Neuronal stem cell (in vitro differentiated cells): ENCODE measurements at regions not wholly inside any gene's neighbourhood (a gene's known extent, or its start where the extent isn't known, plus 50 kb on each side); places are given as distances from the start of the nearest gene placed in this dataset.

ENCODE experiments used
- DNase-seq: peaks from one replicate; pipeline ENCODE4 v3.0.0-alpha.2; 2013; ENCODE audit warnings: low spot score
- H2AFZ ChIP-seq: one replicate; pipeline ENCODE4 v1.6.1; 2013; ENCODE audit warnings: mild to moderate bottlenecking, low read length, inconsistent platforms
- H2AK5ac ChIP-seq: 2 replicates; pipeline ENCODE4 v1.6.1; 2013; ENCODE audit warnings: low read depth, mild to moderate bottlenecking, inconsistent platforms, low read length, moderate library complexity, mixed read lengths
- H2BK120ac ChIP-seq: 2 replicates; pipeline ENCODE4 v1.6.1; 2013; ENCODE audit warnings: low read depth, mild to moderate bottlenecking, inconsistent platforms, low read length, moderate library complexity, mixed read lengths
- H2BK12ac ChIP-seq: one replicate; pipeline ENCODE4 v1.6.1; 2013; ENCODE audit warnings: low read length, inconsistent platforms
- H2BK15ac ChIP-seq: 2 replicates; pipeline ENCODE4 v1.6.1; 2013; ENCODE audit warnings: mild to moderate bottlenecking, low read length, inconsistent platforms, mixed read lengths
- H2BK5ac ChIP-seq: one replicate; pipeline ENCODE4 v1.6.1; 2013; ENCODE audit warnings: inconsistent platforms, mild to moderate bottlenecking, low read length, moderate library complexity
- H3K14ac ChIP-seq: one replicate; pipeline ENCODE4 v1.6.1; 2013; ENCODE audit warnings: low read length, inconsistent platforms
- H3K18ac ChIP-seq: 2 replicates; pipeline ENCODE4 v1.6.1; 2013; ENCODE audit warnings: low read length, inconsistent platforms
- H3K23ac ChIP-seq: 2 replicates; pipeline ENCODE4 v1.6.1; 2013; ENCODE audit warnings: low read depth, mild to moderate bottlenecking, mixed read lengths, low read length, inconsistent platforms; ENCODE audit not compliant: poor library complexity
- H3K27ac ChIP-seq: replicated peaks from 3 replicates; pipeline ENCODE4 v1.5.1; 2013; ENCODE audit warnings: low read length, inconsistent platforms
- H3K27me3 ChIP-seq, 3 experiments: 2 replicates each; pipeline ENCODE4 v1.6.1; 2013; ENCODE audit warnings: low read length in 3 of 3, mild to moderate bottlenecking in 2 of 3, inconsistent platforms in 1 of 3, low read depth in 1 of 3, mixed read lengths in 1 of 3, moderate library complexity in 1 of 3; ENCODE audit not compliant: control insufficient read depth in 3 of 3, insufficient read depth in 3 of 3
- H3K36me3 ChIP-seq, 2 donors: replicated peaks in 1 of 2; 2 replicates each; pipeline ENCODE4 v1.6.1; 2013; ENCODE audit warnings: low read length in 2 of 2; ENCODE audit not compliant: control insufficient read depth in 2 of 2, insufficient read depth in 2 of 2
- H3K4ac ChIP-seq: 2 replicates; pipeline ENCODE4 v1.6.1; 2013; ENCODE audit warnings: inconsistent platforms, mild to moderate bottlenecking, low read length, moderate library complexity
- H3K4me1 ChIP-seq, 2 donors: 1 replicate in 1 of 2; 2 replicates in 1 of 2; pipeline ENCODE4 v1.6.1; 2013; ENCODE audit warnings: low read length in 2 of 2, low read depth in 1 of 2; ENCODE audit not compliant: control insufficient read depth in 2 of 2, insufficient read depth in 1 of 2
- H3K4me2 ChIP-seq: one replicate; pipeline ENCODE4 v1.6.1; 2013; ENCODE audit warnings: mild to moderate bottlenecking, low read length, inconsistent platforms; ENCODE audit not compliant: insufficient read depth, poor library complexity, severe bottlenecking
- H3K4me3 ChIP-seq, 2 donors: 2 replicates each; pipeline ENCODE4 v1.5.1; 2013; ENCODE audit warnings: low read length in 2 of 2, mild to moderate bottlenecking in 2 of 2, inconsistent platforms in 1 of 2, moderate library complexity in 1 of 2
- H3K79me1 ChIP-seq: one replicate; pipeline ENCODE4 v1.6.1; 2013; ENCODE audit warnings: low read depth, mild to moderate bottlenecking, inconsistent platforms, low read length, moderate library complexity
- H3K9ac ChIP-seq: one replicate; pipeline ENCODE4 v1.6.1; 2013; ENCODE audit warnings: mild to moderate bottlenecking, low read depth, low read length, inconsistent platforms; ENCODE audit not compliant: poor library complexity
- H3K9me3 ChIP-seq, 2 donors: replicated peaks in 1 of 2; 2 replicates each; pipeline versions ENCODE3 to v1.6.1; 2013; ENCODE audit warnings: low read length in 2 of 2, mild to moderate bottlenecking in 2 of 2, inconsistent platforms in 1 of 2, low read depth in 1 of 2, mixed read lengths in 1 of 2, moderate library complexity in 1 of 2; ENCODE audit not compliant: control insufficient read depth in 2 of 2, insufficient read depth in 1 of 2
- H4K8ac ChIP-seq: one replicate; pipeline ENCODE4 v1.6.1; 2013; ENCODE audit warnings: low read depth, mild to moderate bottlenecking, inconsistent platforms, low read length, moderate library complexity
- H4K91ac ChIP-seq: one replicate; pipeline ENCODE4 v1.6.1; 2013; ENCODE audit warnings: low read length, low read depth, mild to moderate bottlenecking, inconsistent platforms; ENCODE audit not compliant: poor library complexity
- WGBS, 2 donors: extraction: QIAGEN DNeasy Blood & Tissue Kit; methylation state at CpG; one replicate each; pipeline ENCODE4 v1.1.7; 2013; ENCODE audit warnings: missing lambda C conversion rate in 2 of 2, mixed read lengths in 1 of 2; ENCODE audit not compliant: insufficient read length in 2 of 2, insufficient replicate concordance in 1 of 2; ENCODE audit errors: extremely low coverage in 2 of 2; 5-methylcytosine and 5-hydroxymethylcytosine counted together

DNA sequence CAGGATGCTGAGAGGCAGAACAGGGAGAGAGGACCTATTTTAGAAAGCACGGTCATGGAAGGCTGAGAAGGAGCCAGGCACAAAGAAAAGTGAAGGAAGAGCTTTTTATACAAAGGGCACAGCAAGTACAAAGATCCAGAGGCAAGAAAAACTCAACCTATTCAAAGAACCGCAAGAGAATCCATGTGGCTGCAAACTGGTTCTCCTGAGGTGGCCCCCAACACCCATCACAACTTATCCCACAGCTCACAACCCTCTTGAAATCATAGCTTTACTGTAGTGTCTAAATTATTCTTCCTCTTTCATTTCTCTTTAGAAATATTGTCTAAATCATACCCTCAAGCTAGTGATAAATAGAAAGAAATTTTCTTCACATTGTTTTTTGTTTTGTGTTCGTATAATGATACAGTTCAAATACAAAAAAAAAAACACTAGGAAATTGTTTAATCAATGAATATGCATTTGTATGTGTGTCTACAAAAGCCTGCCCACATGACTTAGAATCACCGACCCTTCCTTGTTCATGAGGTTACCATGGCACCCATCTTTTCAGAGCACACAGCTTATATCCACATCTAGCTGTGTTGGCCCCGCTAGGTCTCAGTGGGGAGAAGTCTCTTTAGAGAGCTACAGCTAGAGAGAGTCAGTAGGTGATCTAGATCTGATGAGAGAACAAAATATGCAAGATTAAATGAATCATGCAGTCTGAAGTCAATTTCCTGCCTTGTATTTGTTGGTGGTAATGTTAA lies 126.9 kb upstream of the DCLK2 start:
- H2BK12ac ChIP-seq, result no peak overlapping the region
- no peaks in the 10 kb centered on the region for H3K9me3 ChIP-seq
- no peaks in the 10 kb centered on the region for H3K36me3 ChIP-seq
- no peak for DNase-seq
- no peak overlapping the region for H2BK15ac ChIP-seq
- H2AFZ ChIP-seq, result peak overlapping the region; percentile 79
- H3K18ac ChIP-seq, result no peak overlapping the region
- no peak overlapping the region for H3K14ac ChIP-seq
- no peak overlapping the region for H2BK120ac ChIP-seq
- H2AK5ac ChIP-seq, result no peak overlapping the region
- H4K91ac ChIP-seq, result no peak overlapping the region
- no peak overlapping the region for H3K4me2 ChIP-seq
- H3K27me3 ChIP-seq, result no peaks in the 10 kb centered on the region
- no peak overlapping the region for H3K4ac ChIP-seq
- no peaks in the 10 kb centered on the region for H3K79me1 ChIP-seq
- no peak overlapping the region for H2BK5ac ChIP-seq
- no peak overlapping the region for H3K9ac ChIP-seq
- H3K4me3 ChIP-seq, result no peak overlapping the region
- WGBS, 2 donors, result no CpG with 5 or more reads among the region's 5 CpGs
- H4K8ac ChIP-seq, result no peak overlapping the region
- H3K23ac ChIP-seq, result no peak overlapping the region
- no peak overlapping the region for H3K27ac ChIP-seq
- peaks cover 2 to 12% of the 10 kb centered on the region in 2 donors for H3K4me1 ChIP-seq

DNA sequence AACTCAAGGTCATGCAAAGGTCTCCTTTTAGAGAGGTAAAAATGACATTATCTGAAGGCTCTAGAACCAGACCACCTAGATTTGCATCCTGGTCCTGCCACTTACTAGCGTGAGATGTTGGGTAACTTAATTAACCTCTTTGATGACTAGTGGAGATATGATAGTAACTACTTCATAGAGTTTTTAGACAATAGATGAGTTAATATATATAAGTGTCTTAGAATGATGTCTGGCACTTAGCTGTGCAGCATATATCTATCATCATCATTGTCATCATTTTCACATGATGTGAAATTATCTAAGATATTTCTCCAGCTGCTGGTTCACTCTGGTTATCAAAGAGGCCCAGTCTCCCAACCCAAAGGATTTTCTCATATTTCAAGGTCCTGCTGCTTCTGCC lies 126.1 kb upstream of the DCLK2 start:
- Histone ChIP-seq H3K4ac (no peak overlapping the region), H4K8ac (no peak overlapping the region), H3K23ac (no peak overlapping the region), H3K4me2 (no peak overlapping the region), H2BK120ac (no peak overlapping the region), H3K27me3 (no peaks in the 10 kb centered on the region), H2BK5ac (no peak overlapping the region), H3K9me3 (no peaks in the 10 kb centered on the region), H2BK12ac (no peak overlapping the region), H3K4me3 (no peak overlapping the region), H3K14ac (no peak overlapping the region), H4K91ac (no peak overlapping the region), H2AFZ (peak overlapping the region; percentile 24), H3K36me3 (no peaks in the 10 kb centered on the region), H3K4me1 (peaks cover 2 to 12% of the 10 kb centered on the region in 2 donors), H2BK15ac (no peak overlapping the region), H3K9ac (no peak overlapping the region), H3K27ac (no peak overlapping the region), H2AK5ac (no peak overlapping the region), H3K79me1 (no peaks in the 10 kb centered on the region), H3K18ac (no peak overlapping the region)
- no peak for DNase-seq
- WGBS, 2 donors, result no CpG with 5 or more reads among the region's 1 CpG

DNA sequence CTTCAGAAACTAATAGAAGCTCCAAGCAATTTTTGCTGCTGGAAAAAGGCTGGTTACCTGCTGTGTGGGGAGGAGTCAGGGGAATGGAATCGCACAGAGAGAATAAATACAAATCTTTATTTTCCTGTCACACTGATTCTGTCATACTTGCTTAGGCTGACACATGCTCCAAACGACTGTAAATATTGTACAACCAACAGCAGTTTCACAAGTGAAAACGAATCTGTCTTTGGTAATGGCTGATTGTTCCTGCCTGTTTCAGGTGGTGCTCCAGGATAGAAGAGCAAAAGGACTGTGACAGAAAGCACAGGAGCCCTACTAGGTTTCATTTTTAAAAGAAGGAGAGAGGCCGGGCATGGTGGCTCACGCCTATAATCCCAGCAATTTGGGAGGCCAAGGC lies 125.5 kb upstream of the DCLK2 start:
- no peaks in the 10 kb centered on the region for H3K9me3 ChIP-seq
- no peak overlapping the region for H3K27ac ChIP-seq
- H3K23ac ChIP-seq, result no peak overlapping the region
- no peak overlapping the region for H2BK5ac ChIP-seq
- H3K79me1 ChIP-seq, result no peaks in the 10 kb centered on the region
- no peak overlapping the region for H4K91ac ChIP-seq
- no peak overlapping the region for H3K4me3 ChIP-seq
- no peak overlapping the region for H2AK5ac ChIP-seq
- H3K14ac ChIP-seq, result no peak overlapping the region
- H2AFZ ChIP-seq, result peak overlapping the region; percentile 24
- H3K4me1 ChIP-seq, result peaks cover 2 to 12% of the 10 kb centered on the region in 2 donors
- H2BK15ac ChIP-seq, result no peak overlapping the region
- no peak overlapping the region for H3K4ac ChIP-seq
- no peak overlapping the region for H4K8ac ChIP-seq
- no peak for DNase-seq
- H3K27me3 ChIP-seq, result no peaks in the 10 kb centered on the region
- H2BK12ac ChIP-seq, result no peak overlapping the region
- no peak overlapping the region for H3K4me2 ChIP-seq
- H3K18ac ChIP-seq, result no peak overlapping the region
- no peak overlapping the region for H3K9ac ChIP-seq
- no peak overlapping the region for H2BK120ac ChIP-seq
- WGBS, 2 donors, result no CpG with 5 or more reads among the region's 5 CpGs
- H3K36me3 ChIP-seq, result no peaks in the 10 kb centered on the region

DNA sequence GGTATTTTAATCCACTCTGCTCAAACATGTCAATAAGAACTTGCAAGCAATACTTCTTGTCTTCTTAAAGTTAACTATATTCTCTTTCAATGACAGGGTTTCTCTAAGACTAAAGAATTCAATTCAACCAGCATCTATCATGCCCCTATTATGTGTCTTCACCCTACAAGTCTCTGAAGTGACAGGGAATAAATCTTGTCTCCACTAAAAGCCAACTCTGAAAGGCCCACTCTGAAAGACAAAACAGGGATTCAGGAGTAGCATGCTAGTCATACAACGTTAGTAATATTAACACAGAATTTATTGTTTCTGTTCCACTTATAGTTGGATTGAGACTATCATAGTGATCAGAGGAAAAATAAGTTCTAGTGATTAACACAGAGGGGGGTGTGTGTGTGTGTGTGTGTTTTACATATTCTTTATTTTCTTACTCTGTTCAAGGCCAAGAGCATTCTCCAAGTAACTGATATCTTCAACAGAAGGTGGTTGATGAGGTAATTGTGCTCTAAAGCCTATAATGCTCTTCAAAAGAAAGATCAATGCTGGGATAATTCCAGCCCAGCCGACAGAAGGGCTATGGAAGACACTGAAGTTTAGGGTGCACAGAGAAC lies 122.4 kb upstream of the DCLK2 start:
- H4K8ac ChIP-seq, result no peak overlapping the region
- H3K27ac ChIP-seq, result no peak overlapping the region
- H3K27me3 ChIP-seq, result no peaks in the 10 kb centered on the region
- H4K91ac ChIP-seq, result no peak overlapping the region
- no peak overlapping the region for H3K9ac ChIP-seq
- H3K4me2 ChIP-seq, result no peak overlapping the region
- no peak overlapping the region for H3K18ac ChIP-seq
- no peak overlapping the region for H3K14ac ChIP-seq
- no peak overlapping the region for H3K4ac ChIP-seq
- no peaks in the 10 kb centered on the region for H3K9me3 ChIP-seq
- H3K4me1 ChIP-seq, result peaks cover 2 to 9% of the 10 kb centered on the region in 2 donors
- no peaks in the 10 kb centered on the region for H3K79me1 ChIP-seq
- H2BK120ac ChIP-seq, result no peak overlapping the region
- H2BK15ac ChIP-seq, result no peak overlapping the region
- H2BK5ac ChIP-seq, result no peak overlapping the region
- WGBS, 2 donors, result no CpG with 5 or more reads among the region's 2 CpGs
- H2AK5ac ChIP-seq, result no peak overlapping the region
- H3K4me3 ChIP-seq, result no peak overlapping the region
- H2BK12ac ChIP-seq, result no peak overlapping the region
- H3K23ac ChIP-seq, result no peak overlapping the region
- no peaks in the 10 kb centered on the region for H3K36me3 ChIP-seq
- H2AFZ ChIP-seq, result peak overlapping the region; percentile 33
- DNase-seq, result no peak
